Astrocyte (in vitro differentiated cells and primary cell): ENCODE measurements at regions not wholly inside any gene's neighbourhood (a gene's known extent, or its start where the extent isn't known, plus 50 kb on each side); places are given as distances from the start of the nearest gene placed in this dataset.

Source experiments
- DNase-seq: peaks from one replicate; pipeline ENCODE4 v3.0.0-alpha.2; 2010; ENCODE audit warnings: low read depth
- FAIRE-seq: peaks from 2 replicates; lab custom pipeline; 2011; peaks lifted over from hg19 to GRCh38; lab: Jason Lieb, UNC
- H2AFZ ChIP-seq: 2 replicates; pipeline ENCODE4 v1.6.0; 2012; ENCODE audit warnings: low read depth, low read length, inconsistent platforms
- H3K27ac ChIP-seq: 2 replicates; pipeline ENCODE4 v1.5.1; 2011; ENCODE audit warnings: low read depth, low read length, inconsistent platforms
- H3K27me3 ChIP-seq: 2 replicates; pipeline ENCODE4 v1.6.0; 2011; ENCODE audit warnings: low read length, inconsistent platforms; ENCODE audit not compliant: insufficient read depth
- H3K36me3 ChIP-seq: 2 replicates; pipeline ENCODE4 v1.5.1; 2011; ENCODE audit warnings: low read length, inconsistent platforms; ENCODE audit not compliant: insufficient read depth
- H3K4me1 ChIP-seq: 2 replicates; pipeline ENCODE4 v1.5.1; 2011; ENCODE audit warnings: low read length, inconsistent platforms; ENCODE audit not compliant: insufficient read depth
- H3K4me2 ChIP-seq: 2 replicates; pipeline ENCODE4 v1.6.0; 2012; ENCODE audit warnings: low read length, inconsistent platforms
- H3K4me3 ChIP-seq: 2 replicates; pipeline ENCODE4 v1.5.1; 2011; ENCODE audit warnings: low read depth, mild to moderate bottlenecking, low read length, inconsistent platforms; ENCODE audit not compliant: insufficient read depth
- H3K79me2 ChIP-seq: 2 replicates; pipeline ENCODE4 v1.6.0; 2012; ENCODE audit warnings: mild to moderate bottlenecking, low read length, inconsistent platforms; ENCODE audit not compliant: insufficient read depth
- H3K9ac ChIP-seq: 2 replicates; pipeline ENCODE4 v1.6.0; 2012; ENCODE audit warnings: mild to moderate bottlenecking, low read length, inconsistent platforms
- H3K9me3 ChIP-seq: 2 replicates; pipeline ENCODE4 v1.5.1; 2012; ENCODE audit warnings: low read depth, mild to moderate bottlenecking, low read length, inconsistent platforms; ENCODE audit not compliant: insufficient read depth
- H4K20me1 ChIP-seq: 2 replicates; pipeline ENCODE4 v1.6.0; 2012; ENCODE audit warnings: low read length, inconsistent platforms; ENCODE audit not compliant: insufficient read depth
- H3K27ac Mint-ChIP-seq: one replicate; pipeline ENCODE4 v1.8.0; 2021; ENCODE audit warnings: mild to moderate bottlenecking, mixed read lengths; ENCODE audit not compliant: unreplicated experiment
- H3K27me3 Mint-ChIP-seq: one replicate; pipeline ENCODE4 v1.8.0; 2021; ENCODE audit warnings: low read depth, mixed read lengths; ENCODE audit not compliant: unreplicated experiment
- H3K36me3 Mint-ChIP-seq: one replicate; pipeline ENCODE4 v1.8.0; 2021; ENCODE audit warnings: low read depth, mixed read lengths; ENCODE audit not compliant: unreplicated experiment
- H3K4me1 Mint-ChIP-seq: one replicate; pipeline ENCODE4 v1.8.0; 2021; ENCODE audit warnings: low read depth, mixed read lengths; ENCODE audit not compliant: unreplicated experiment
- H3K4me3 Mint-ChIP-seq: one replicate; pipeline ENCODE4 v1.8.0; 2021; ENCODE audit warnings: mild to moderate bottlenecking, moderate library complexity, mixed read lengths; ENCODE audit not compliant: unreplicated experiment
- H3K9me3 Mint-ChIP-seq: one replicate; pipeline ENCODE4 v1.8.0; 2021; ENCODE audit warnings: mild to moderate bottlenecking, mixed read lengths; ENCODE audit not compliant: unreplicated experiment
- EZH2 ChIP-seq: IDR thresholded peaks from 2 replicates; pipeline ENCODE4 v1.6.1; 2012; ENCODE audit warnings: mild to moderate bottlenecking, low read length, inconsistent platforms; ENCODE audit not compliant: insufficient read depth
- TF ChIP-seq, protein P1 (sequence below): IDR thresholded peaks from 2 replicates; pipeline ENCODE4 v1.5.1; 2011; ENCODE audit warnings: low read depth, mild to moderate bottlenecking, inconsistent platforms, low read length, moderate library complexity; ENCODE audit not compliant: insufficient read depth

DNA sequence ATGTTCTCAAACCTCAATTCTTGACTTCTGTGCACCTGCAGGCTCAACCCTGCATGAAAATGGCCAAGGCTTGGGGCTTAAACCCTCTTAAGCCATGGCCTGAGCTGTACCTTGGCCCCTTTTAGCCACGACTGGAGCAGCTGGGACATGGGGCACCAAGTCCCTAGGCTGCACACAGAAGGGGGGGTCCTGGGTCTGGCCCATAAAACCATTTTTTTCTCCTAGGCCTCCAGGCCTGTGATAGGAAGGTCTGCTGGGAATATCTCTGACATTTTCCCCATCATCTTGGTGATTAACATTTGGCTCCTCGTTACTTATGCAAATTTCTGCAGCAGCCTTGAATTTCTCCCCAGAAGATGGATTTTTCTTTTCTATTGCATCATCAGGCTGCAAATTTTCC, 119.4 kb upstream of the VGLL2 start:
- Mint-ChIP-seq H3K27me3 (no peaks in the 10 kb centered on the region), H3K4me1 (no peaks in the 10 kb centered on the region), H3K9me3 (peaks cover 10% of the 10 kb centered on the region), H3K36me3 (no peaks in the 10 kb centered on the region), H3K27ac (no peak overlapping the region), H3K4me3 (no peak overlapping the region)
- H3K79me2 ChIP-seq = no peaks in the 10 kb centered on the region
- H3K4me1 ChIP-seq = no peaks in the 10 kb centered on the region
- H3K4me2 ChIP-seq = no peak overlapping the region
- no peak overlapping the region for H3K27ac ChIP-seq
- no peaks in the 10 kb centered on the region for H3K36me3 ChIP-seq
- TF ChIP-seq, protein P1, sequence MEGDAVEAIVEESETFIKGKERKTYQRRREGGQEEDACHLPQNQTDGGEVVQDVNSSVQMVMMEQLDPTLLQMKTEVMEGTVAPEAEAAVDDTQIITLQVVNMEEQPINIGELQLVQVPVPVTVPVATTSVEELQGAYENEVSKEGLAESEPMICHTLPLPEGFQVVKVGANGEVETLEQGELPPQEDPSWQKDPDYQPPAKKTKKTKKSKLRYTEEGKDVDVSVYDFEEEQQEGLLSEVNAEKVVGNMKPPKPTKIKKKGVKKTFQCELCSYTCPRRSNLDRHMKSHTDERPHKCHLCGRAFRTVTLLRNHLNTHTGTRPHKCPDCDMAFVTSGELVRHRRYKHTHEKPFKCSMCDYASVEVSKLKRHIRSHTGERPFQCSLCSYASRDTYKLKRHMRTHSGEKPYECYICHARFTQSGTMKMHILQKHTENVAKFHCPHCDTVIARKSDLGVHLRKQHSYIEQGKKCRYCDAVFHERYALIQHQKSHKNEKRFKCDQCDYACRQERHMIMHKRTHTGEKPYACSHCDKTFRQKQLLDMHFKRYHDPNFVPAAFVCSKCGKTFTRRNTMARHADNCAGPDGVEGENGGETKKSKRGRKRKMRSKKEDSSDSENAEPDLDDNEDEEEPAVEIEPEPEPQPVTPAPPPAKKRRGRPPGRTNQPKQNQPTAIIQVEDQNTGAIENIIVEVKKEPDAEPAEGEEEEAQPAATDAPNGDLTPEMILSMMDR = no peak
- no peak for TF ChIP-seq EZH2
- peaks cover 3% of the 10 kb centered on the region for H3K9me3 ChIP-seq
- H2AFZ ChIP-seq = no peak overlapping the region
- DNase-seq (no peak), FAIRE-seq (no peak)
- no peaks in the 10 kb centered on the region for H3K27me3 ChIP-seq
- H3K9ac ChIP-seq = no peak overlapping the region
- no peaks in the 10 kb centered on the region for H4K20me1 ChIP-seq
- no peak overlapping the region for H3K4me3 ChIP-seq

- no peaks in the 10 kb centered on the region for H3K4me1 Mint-ChIP-seq
- no peak overlapping the region for H3K27ac ChIP-seq
- H3K4me3 ChIP-seq = no peak overlapping the region
- no peaks in the 10 kb centered on the region for H3K27me3 Mint-ChIP-seq
- no peak overlapping the region for H3K4me2 ChIP-seq
- H3K4me1 ChIP-seq = no peaks in the 10 kb centered on the region
- no peaks in the 10 kb centered on the region for H3K27me3 ChIP-seq
- DNase-seq (no peak), FAIRE-seq (no peak)
- no peaks in the 10 kb centered on the region for H3K79me2 ChIP-seq
- H3K36me3 Mint-ChIP-seq = no peaks in the 10 kb centered on the region
- TF ChIP-seq, protein P1 = no peak
- TF ChIP-seq EZH2 = no peak
- no peaks in the 10 kb centered on the region for H4K20me1 ChIP-seq
- H3K9me3 Mint-ChIP-seq = peaks cover 20% of the 10 kb centered on the region
- H3K4me3 Mint-ChIP-seq = no peak overlapping the region
- no peak overlapping the region for H2AFZ ChIP-seq
- H3K9ac ChIP-seq = no peak overlapping the region
- H3K27ac Mint-ChIP-seq = no peak overlapping the region
- H3K9me3 ChIP-seq = peaks cover 3% of the 10 kb centered on the region
- no peaks in the 10 kb centered on the region for H3K36me3 ChIP-seq
These were observed 116.0 kb upstream of the VGLL2 start for GRCh38 chr6:117149324-117149723.

DNA sequence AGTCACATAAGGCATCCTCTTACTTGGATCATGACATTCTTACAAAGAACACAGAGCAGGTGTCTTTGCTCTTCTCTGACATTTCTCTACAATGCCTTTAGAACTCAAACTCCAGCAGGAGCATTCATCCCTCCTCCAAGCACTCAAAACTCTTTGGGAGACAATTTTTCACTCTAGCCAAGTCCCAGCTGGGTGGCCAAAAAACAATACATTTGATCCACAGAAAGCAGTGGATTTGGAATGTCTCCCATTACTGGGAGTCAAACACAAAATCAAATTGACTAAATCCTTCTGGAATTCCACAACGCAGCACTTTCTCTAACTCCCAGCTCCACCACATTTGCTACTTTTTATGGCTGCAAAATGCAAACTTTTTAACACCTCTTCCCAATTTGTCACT, 108.6 kb upstream of the VGLL2 start:
- H3K4me2 ChIP-seq = no peak overlapping the region
- Mint-ChIP-seq H3K4me1 (peaks cover 9% of the 10 kb centered on the region), H3K36me3 (no peaks in the 10 kb centered on the region), H3K9me3 (peaks cover 2% of the 10 kb centered on the region), H3K27ac (no peak overlapping the region), H3K4me3 (no peak overlapping the region), H3K27me3 (peaks cover 1% of the 10 kb centered on the region)
- H3K9ac ChIP-seq = no peak overlapping the region
- no peak for TF ChIP-seq EZH2
- TF ChIP-seq, protein P1 = no peak
- DNase-seq (no peak), FAIRE-seq (no peak)
- H3K36me3 ChIP-seq = no peaks in the 10 kb centered on the region
- no peaks in the 10 kb centered on the region for H3K4me1 ChIP-seq
- H3K27me3 ChIP-seq = no peaks in the 10 kb centered on the region
- H4K20me1 ChIP-seq = no peaks in the 10 kb centered on the region
- no peak overlapping the region for H3K27ac ChIP-seq
- no peak overlapping the region for H3K4me3 ChIP-seq
- no peak overlapping the region for H2AFZ ChIP-seq
- no peaks in the 10 kb centered on the region for H3K9me3 ChIP-seq
- no peaks in the 10 kb centered on the region for H3K79me2 ChIP-seq
